Adrenal gland (tissue), 5 donors: ENCODE measurements at regions not wholly inside any gene's neighbourhood (a gene's known extent, or its start where the extent isn't known, plus 50 kb on each side); places are given as distances from the start of the nearest gene placed in this dataset.

Source experiments
- CTCF ChIP-seq, 6 experiments: fragments of 450-650 bp in 4 of 6; fragments of 200-600 bp in 2 of 6; sonication (generic) in 1 of 6; IDR thresholded peaks; 1 replicate in 5 of 6; 2 replicates in 1 of 6; pipeline versions ENCODE4 v1.5.1 to v1.8.0; 2016 to 2021; ENCODE audit warnings: antibody characterized with exemption in 6 of 6, mild to moderate bottlenecking in 2 of 6, moderate library complexity in 1 of 6
- POLR2A ChIP-seq, 2 donors: fragments of 450-650 bp; IDR thresholded peaks; one replicate each; pipeline ENCODE4 v1.6.1; 2017; ENCODE audit warnings: antibody characterized with exemption in 2 of 2, mild to moderate bottlenecking in 2 of 2, moderate library complexity in 1 of 2
- donor health status: DM: no; HTN: no; CAD: no.

DNA sequence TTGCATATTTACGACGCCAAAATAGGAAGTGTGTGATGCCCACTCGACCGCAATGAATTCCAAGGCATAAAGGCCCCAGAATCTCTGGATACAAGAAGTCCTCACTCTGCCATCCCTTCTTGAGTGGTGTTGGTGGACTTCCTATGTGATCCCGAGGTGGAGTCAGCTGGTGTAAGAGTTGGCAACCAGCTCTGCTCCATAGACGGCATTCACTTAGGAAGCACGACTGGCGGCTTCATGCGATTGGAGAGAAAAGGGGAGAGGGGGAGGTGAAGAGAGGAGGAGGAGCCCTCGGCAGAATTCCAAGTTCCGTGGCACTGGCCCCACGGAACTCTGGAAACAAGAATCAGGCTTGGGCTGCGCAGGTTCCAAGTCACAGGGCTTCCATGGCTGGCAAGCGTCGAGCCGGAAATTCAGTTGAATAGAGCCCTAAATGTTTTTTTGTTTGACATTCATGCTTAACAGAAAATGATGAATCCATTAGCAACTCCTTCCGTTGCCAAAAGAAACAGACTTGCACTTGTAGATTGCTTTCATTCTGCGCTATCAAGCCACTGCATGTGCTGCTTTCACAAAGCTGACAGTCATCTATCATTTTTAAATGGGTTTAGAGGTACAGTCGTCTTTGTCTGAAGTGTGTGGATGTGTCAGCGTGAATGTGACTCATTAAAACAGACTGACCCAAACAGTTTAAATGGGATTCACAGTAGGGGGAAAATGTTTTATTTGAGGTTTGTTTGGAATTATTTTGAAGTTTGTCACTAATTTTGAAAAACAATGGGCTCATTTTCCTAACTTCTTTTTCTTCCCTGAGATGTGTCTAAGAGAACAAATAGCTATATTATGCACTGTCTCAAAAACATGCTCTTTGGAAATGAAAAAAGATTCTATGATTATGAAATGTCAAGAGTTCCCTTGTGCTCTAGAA, 428.3 kb upstream of the ATP11B start:
- no peak for TF ChIP-seq POLR2A (IDR thresholded peaks at IDR 0.05)
- no peak for TF ChIP-seq CTCF (IDR thresholded peaks at IDR 0.05)
